Panc1 (cell line): ENCODE measurements at regions not wholly inside any gene's neighbourhood (a gene's known extent, or its start where the extent isn't known, plus 50 kb on each side); places are given as distances from the start of the nearest gene placed in this dataset.

Experiments
- ATAC-seq: fragments of 200-7000 bp; cut with Tn5 transposase; 2 replicates; pipeline ENCODE4 v1.9.1; 2020; ENCODE audit warnings: mild to moderate bottlenecking, moderate library complexity
- BruUV-seq: library from RNA; stranded (reverse); fragments of 400-500 nt; replicated peaks from 2 replicates; lab custom pipeline; 2021; lab: Mats Ljungman, UMichigan
- CTCF ChIA-PET: fragments of 300-600 bp; sonication (Branson Sonifier 250); formaldehyde crosslinking; loops from one replicate; lab custom pipeline; 2022; ENCODE audit warnings: antibody characterized with exemption; lab: Charles Lee
- POLR2A ChIA-PET: fragments of 300-600 bp; sonication (Branson Sonifier 250); formaldehyde crosslinking; loops from one replicate; lab custom pipeline; 2022; ENCODE audit warnings: antibody characterized with exemption; lab: Charles Lee
- DNase-seq: peaks from one replicate; pipeline ENCODE4 v3.0.0-alpha.2; 2010; ENCODE audit warnings: low read depth, low spot score
- H3K27ac ChIP-seq: 2 replicates; pipeline ENCODE4 v1.5.1; 2011; ENCODE audit warnings: mild to moderate bottlenecking, low read length, inconsistent platforms
- H3K27me3 ChIP-seq: fragments of 200-500 bp; sonication (Bioruptor generic); 2 replicates; pipeline ENCODE4 v1.6.0; 2014; ENCODE audit warnings: low read length, inconsistent platforms; ENCODE audit not compliant: control insufficient read depth, insufficient read depth
- H3K36me3 ChIP-seq: fragments of 200-500 bp; sonication (Bioruptor generic); 2 replicates; pipeline ENCODE4 v1.5.1; 2014; ENCODE audit warnings: inconsistent platforms, mild to moderate bottlenecking, low read length, moderate library complexity; ENCODE audit not compliant: control insufficient read depth, insufficient read depth
- H3K4me1 ChIP-seq: 2 replicates; pipeline ENCODE4 v1.5.1; 2011; ENCODE audit warnings: inconsistent platforms, mild to moderate bottlenecking, low read length, moderate library complexity; ENCODE audit not compliant: control insufficient read depth, insufficient read depth
- H3K4me3 ChIP-seq, 2 experiments: 2 replicates each; pipeline ENCODE4 v1.5.1; 2011 to 2012; ENCODE audit warnings: low read depth in 2 of 2, low read length in 2 of 2, mild to moderate bottlenecking in 2 of 2, inconsistent platforms in 1 of 2, moderate library complexity in 1 of 2
- H3K9me3 ChIP-seq: fragments of 200-500 bp; sonication (Bioruptor generic); 2 replicates; pipeline ENCODE4 v1.5.1; 2014; ENCODE audit warnings: low read depth, mild to moderate bottlenecking, inconsistent platforms, low read length, moderate library complexity; ENCODE audit not compliant: control insufficient read depth, insufficient read depth
- POLR2AphosphoS5 ChIP-seq: IDR thresholded peaks from 2 replicates; pipeline ENCODE4 v1.6.1; 2012; ENCODE audit warnings: mild to moderate bottlenecking, low read depth, low read length, moderate library complexity
- SIN3A ChIP-seq: IDR thresholded peaks from 2 replicates; pipeline ENCODE4 v1.6.1; 2012; ENCODE audit warnings: low read depth, mild to moderate bottlenecking, low read length, moderate library complexity, borderline replicate concordance; ENCODE audit not compliant: insufficient read depth
- TCF7L2 ChIP-seq: IDR thresholded peaks from 2 replicates; pipeline ENCODE4 v1.6.1; 2011; ENCODE audit warnings: mild to moderate bottlenecking, low read depth, low read length, inconsistent platforms
- in situ Hi-C: cut with HindIII; loops from 2 replicates; pipeline ENCODE4 v1.10.0; 2016; ENCODE audit warnings: low sequenced_read_pairs, low pct_unique_long_range_greater_than_20kb
- intact Hi-C: fragments of 100-400 bp; cut with micrococcal nuclease; formaldehyde crosslinking; loops from one replicate; pipeline ENCODE4 v1.10.0; 2022; ENCODE audit not compliant: unreplicated experiment
- TF ChIP-seq, protein P1 (sequence below): fragments of 450-650 bp; IDR thresholded peaks from 2 replicates; pipeline ENCODE4 v1.5.1; 2017; ENCODE audit warnings: mild to moderate bottlenecking
- TF ChIP-seq, protein P2 (sequence below), 2 experiments: IDR thresholded peaks; 2 replicates each; pipeline ENCODE4 v1.6.1; 2011 to 2012; ENCODE audit warnings: low read depth in 2 of 2, control low read depth in 1 of 2, low read length in 1 of 2, mild to moderate bottlenecking in 1 of 2, moderate library complexity in 1 of 2; ENCODE audit not compliant: insufficient read depth in 1 of 2

DNA sequence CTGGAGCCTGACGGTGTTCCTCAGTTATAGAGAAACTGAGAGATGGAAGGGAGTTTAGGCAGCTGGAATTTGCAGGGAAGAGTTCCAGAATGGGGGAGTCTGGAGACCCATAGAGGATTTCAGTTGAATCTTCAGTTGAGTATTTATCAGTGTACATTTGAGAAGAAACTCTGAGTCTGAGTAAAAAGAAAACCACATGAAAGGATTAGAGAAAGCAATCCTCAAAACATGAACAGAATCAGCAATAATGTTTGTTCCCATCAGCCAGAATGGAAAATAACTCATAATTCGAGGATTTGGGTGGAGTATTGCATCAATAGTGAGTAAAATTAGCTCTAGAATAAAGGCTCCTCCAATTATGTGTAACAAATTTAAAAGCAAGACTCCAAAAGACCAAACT, 130.0 kb upstream of the AHR start:
- Histone ChIP-seq H3K9me3 (no peaks in the 10 kb centered on the region), H3K36me3 (no peaks in the 10 kb centered on the region), H3K4me1 (no peaks in the 10 kb centered on the region), H3K4me3 (no peak overlapping the region), H3K27me3 (no peaks in the 10 kb centered on the region), H3K27ac (no peak overlapping the region)
- TF ChIP-seq TCF7L2: no peak
- in situ Hi-C loops (no loop called here), intact Hi-C loops (no loop called here)
- ChIA-PET CTCF (no interaction called here), POLR2A (no interaction called here)
- no peak for DNase-seq
- no TSS peak for BruUV-seq
- ATAC-seq: no peak

DNA sequence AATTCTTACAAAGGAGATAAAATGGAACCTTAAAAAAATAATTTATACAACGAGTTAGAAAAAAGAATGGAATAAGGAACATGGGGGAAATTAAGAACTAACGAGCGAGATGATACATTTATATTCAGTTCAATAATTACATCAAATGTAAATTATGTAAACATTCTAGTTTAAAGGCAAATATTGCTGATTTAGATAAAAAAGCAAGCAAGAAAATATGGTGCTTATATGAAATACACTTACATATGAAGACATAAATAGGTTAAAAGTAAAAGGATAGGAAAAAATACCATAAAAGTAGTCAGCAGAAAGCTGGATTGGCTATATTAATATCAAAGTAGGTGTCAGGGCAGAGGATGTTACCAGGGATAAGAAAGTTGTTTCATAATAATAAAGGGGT, 127.0 kb upstream of the AHR start:
- Histone ChIP-seq H3K36me3 (no peaks in the 10 kb centered on the region), H3K4me1 (no peaks in the 10 kb centered on the region), H3K9me3 (no peaks in the 10 kb centered on the region), H3K4me3 (no peak overlapping the region), H3K27ac (no peak overlapping the region), H3K27me3 (no peaks in the 10 kb centered on the region)
- no peak for TF ChIP-seq POLR2AphosphoS5
- TF ChIP-seq, protein P1, sequence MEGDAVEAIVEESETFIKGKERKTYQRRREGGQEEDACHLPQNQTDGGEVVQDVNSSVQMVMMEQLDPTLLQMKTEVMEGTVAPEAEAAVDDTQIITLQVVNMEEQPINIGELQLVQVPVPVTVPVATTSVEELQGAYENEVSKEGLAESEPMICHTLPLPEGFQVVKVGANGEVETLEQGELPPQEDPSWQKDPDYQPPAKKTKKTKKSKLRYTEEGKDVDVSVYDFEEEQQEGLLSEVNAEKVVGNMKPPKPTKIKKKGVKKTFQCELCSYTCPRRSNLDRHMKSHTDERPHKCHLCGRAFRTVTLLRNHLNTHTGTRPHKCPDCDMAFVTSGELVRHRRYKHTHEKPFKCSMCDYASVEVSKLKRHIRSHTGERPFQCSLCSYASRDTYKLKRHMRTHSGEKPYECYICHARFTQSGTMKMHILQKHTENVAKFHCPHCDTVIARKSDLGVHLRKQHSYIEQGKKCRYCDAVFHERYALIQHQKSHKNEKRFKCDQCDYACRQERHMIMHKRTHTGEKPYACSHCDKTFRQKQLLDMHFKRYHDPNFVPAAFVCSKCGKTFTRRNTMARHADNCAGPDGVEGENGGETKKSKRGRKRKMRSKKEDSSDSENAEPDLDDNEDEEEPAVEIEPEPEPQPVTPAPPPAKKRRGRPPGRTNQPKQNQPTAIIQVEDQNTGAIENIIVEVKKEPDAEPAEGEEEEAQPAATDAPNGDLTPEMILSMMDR: no peak
- TF ChIP-seq TCF7L2: no peak
- TF ChIP-seq SIN3A: no peak
- TF ChIP-seq, protein P2, sequence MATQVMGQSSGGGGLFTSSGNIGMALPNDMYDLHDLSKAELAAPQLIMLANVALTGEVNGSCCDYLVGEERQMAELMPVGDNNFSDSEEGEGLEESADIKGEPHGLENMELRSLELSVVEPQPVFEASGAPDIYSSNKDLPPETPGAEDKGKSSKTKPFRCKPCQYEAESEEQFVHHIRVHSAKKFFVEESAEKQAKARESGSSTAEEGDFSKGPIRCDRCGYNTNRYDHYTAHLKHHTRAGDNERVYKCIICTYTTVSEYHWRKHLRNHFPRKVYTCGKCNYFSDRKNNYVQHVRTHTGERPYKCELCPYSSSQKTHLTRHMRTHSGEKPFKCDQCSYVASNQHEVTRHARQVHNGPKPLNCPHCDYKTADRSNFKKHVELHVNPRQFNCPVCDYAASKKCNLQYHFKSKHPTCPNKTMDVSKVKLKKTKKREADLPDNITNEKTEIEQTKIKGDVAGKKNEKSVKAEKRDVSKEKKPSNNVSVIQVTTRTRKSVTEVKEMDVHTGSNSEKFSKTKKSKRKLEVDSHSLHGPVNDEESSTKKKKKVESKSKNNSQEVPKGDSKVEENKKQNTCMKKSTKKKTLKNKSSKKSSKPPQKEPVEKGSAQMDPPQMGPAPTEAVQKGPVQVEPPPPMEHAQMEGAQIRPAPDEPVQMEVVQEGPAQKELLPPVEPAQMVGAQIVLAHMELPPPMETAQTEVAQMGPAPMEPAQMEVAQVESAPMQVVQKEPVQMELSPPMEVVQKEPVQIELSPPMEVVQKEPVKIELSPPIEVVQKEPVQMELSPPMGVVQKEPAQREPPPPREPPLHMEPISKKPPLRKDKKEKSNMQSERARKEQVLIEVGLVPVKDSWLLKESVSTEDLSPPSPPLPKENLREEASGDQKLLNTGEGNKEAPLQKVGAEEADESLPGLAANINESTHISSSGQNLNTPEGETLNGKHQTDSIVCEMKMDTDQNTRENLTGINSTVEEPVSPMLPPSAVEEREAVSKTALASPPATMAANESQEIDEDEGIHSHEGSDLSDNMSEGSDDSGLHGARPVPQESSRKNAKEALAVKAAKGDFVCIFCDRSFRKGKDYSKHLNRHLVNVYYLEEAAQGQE (IDR thresholded peaks at IDR 0.05; ENCODE audit: insufficient read depth in 1 of 2, low read depth in 2 of 2, low read length in 1 of 2): no peak
- BruUV-seq: no TSS peak
- ChIA-PET CTCF (no interaction called here), POLR2A (no interaction called here)
- ATAC-seq: no peak
- intact Hi-C loops (no loop called here), in situ Hi-C loops (no loop called here)
- no peak for DNase-seq

DNA sequence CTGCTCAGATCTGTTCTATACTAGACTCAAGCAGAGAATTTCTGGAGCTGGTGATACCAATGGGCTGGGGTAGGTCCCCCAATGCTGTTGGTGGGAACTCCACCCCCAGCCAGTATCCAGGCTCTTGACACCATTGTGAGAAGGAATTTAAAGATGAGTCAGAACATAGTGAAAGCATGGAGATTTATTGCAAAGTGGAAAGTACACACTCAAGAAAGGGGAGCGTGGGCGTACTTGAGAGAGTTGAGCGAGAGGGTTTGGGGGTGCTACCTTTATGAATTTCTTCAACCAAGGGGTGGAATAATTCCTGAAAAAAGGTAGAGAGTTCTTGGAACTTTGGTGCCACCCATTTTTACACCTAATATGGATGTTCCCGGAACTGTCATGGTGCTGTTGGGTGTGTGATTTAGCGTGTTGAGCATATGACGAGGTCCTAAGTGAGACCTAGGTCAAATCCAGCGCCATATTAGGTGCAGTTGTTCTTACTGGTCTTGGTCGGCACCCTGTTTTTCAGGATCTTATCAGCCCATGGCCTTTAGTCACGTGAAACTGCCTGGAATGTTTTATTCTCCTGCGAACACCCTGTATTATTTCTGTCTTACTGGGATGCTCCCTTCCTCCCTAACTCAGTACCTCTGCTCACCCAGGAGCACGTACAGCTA, 122.0 kb upstream of the AHR start:
- no peaks in the 10 kb centered on the region for H3K36me3 ChIP-seq
- no peaks in the 10 kb centered on the region for H3K27me3 ChIP-seq
- H3K9me3 ChIP-seq: no peaks in the 10 kb centered on the region
- intact Hi-C loops: no loop called here
- DNase-seq (no peak), ATAC-seq (no peak)
- ChIA-PET POLR2A (no interaction called here), CTCF (no interaction called here)
- no peak overlapping the region for H3K27ac ChIP-seq
- H3K4me3 ChIP-seq: no peak overlapping the region
- TF ChIP-seq TCF7L2 (no peak), POLR2AphosphoS5 (no peak), SIN3A (no peak)
- TF ChIP-seq, protein P1: no peak
- TF ChIP-seq, protein P2 (IDR thresholded peaks at IDR 0.05; ENCODE audit: insufficient read depth in 1 of 2, low read depth in 2 of 2, low read length in 1 of 2): no peak
- no peaks in the 10 kb centered on the region for H3K4me1 ChIP-seq
- no TSS peak for BruUV-seq
- in situ Hi-C loops: no loop called here
